ENCODE measurements at regions not wholly inside any gene's neighbourhood (a gene's known extent, or its start where the extent isn't known, plus 50 kb on each side); places are given as distances from the start of the nearest gene placed in this dataset.

DNA sequence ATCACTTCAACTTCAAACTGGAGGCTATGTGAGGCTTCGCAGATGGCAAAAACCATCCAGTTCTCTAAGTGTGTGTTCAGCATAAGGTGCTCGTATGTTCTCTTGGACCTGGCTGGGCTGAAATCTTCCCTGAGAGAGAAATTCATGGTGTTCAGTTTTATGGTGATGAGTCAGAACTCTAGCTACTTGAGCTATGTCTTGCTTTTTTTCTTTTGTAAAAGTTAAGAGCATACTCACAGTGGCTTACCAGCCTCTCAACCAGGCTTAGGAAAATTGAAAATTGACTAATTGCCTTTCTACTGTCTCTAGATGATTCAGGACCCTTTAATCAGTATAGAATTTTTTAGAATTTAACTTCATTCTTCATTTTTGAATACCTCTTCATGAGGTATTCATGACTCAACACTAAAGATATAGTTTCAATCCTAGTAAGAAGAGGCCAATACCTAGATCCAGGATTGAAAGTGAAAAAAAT lies 617.5 kb downstream of the TBL1XR1 start:
- Histone ChIP-seq H3K36me3 (ENCODE audit: insufficient read depth, low read length) (no peaks in the 10 kb centered on the region), H3K27me3 (ENCODE audit: insufficient read depth, low read length, poor library complexity) (no peaks in the 10 kb centered on the region), H3K79me2 (ENCODE audit: insufficient read depth, low read length) (no peaks in the 10 kb centered on the region), H3K27ac (ENCODE audit: low read length) (no peak overlapping the region), H3K9ac (ENCODE audit: low read depth, low read length) (no peak overlapping the region), H2AFZ (ENCODE audit: low read depth, low read length) (no peak overlapping the region), H3K4me3 (ENCODE audit: low read depth in 1 of 2, low read length in 2 of 2) (no peak overlapping the region), H3K4me1 (ENCODE audit: insufficient read depth, low read length) (no peaks in the 10 kb centered on the region), H3K4me2 (ENCODE audit: insufficient read depth, low read length) (no peak overlapping the region), H4K20me1 (ENCODE audit: insufficient read depth, low read length) (no peaks in the 10 kb centered on the region), H3K9me3 (ENCODE audit: insufficient read depth, low read length, severe bottlenecking) (no peaks in the 10 kb centered on the region)
- TF ChIP-seq, protein P1, sequence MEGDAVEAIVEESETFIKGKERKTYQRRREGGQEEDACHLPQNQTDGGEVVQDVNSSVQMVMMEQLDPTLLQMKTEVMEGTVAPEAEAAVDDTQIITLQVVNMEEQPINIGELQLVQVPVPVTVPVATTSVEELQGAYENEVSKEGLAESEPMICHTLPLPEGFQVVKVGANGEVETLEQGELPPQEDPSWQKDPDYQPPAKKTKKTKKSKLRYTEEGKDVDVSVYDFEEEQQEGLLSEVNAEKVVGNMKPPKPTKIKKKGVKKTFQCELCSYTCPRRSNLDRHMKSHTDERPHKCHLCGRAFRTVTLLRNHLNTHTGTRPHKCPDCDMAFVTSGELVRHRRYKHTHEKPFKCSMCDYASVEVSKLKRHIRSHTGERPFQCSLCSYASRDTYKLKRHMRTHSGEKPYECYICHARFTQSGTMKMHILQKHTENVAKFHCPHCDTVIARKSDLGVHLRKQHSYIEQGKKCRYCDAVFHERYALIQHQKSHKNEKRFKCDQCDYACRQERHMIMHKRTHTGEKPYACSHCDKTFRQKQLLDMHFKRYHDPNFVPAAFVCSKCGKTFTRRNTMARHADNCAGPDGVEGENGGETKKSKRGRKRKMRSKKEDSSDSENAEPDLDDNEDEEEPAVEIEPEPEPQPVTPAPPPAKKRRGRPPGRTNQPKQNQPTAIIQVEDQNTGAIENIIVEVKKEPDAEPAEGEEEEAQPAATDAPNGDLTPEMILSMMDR (IDR thresholded peaks at IDR 0.05; ENCODE audit: borderline replicate concordance, extremely low read depth, low read length, poor library complexity, severe bottlenecking), result no peak
- no peak for TF ChIP-seq EZH2 (IDR thresholded peaks at IDR 0.05; ENCODE audit: borderline replicate concordance, low read depth, low read length, severe bottlenecking)
- DNase-seq, result no peak
- ATAC-seq (ENCODE audit: insufficient read depth, low read depth), result no peak

DNA sequence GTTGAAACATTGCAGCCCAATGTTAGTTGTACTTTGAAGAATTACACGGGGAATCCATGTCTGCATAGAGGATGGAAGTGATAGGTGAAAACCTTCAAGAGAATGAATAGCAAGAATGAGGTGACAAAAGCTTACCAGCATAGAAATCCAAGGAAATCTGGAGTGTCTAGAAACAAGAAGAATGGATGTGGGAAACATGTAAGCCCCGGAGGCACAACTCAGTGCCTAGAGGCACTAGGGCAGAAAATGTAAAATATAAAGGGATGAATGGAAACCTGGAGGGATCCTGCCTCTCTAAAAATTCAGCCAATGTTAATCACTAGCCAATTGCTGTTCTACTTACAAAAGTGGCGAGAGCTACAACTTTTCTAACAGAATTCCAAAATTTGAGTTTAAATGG lies 619.0 kb downstream of the TBL1XR1 start:
- no peak overlapping the region for H3K4me3 ChIP-seq (ENCODE audit: low read depth in 1 of 2, low read length in 2 of 2)
- no peak overlapping the region for H3K9ac ChIP-seq (ENCODE audit: low read depth, low read length)
- H3K4me2 ChIP-seq (ENCODE audit: insufficient read depth, low read length), result no peak overlapping the region
- no peak overlapping the region for H2AFZ ChIP-seq (ENCODE audit: low read depth, low read length)
- H4K20me1 ChIP-seq (ENCODE audit: insufficient read depth, low read length), result no peaks in the 10 kb centered on the region
- ATAC-seq (ENCODE audit: insufficient read depth, low read depth), result no peak
- H3K4me1 ChIP-seq (ENCODE audit: insufficient read depth, low read length), result no peaks in the 10 kb centered on the region
- no peaks in the 10 kb centered on the region for H3K27me3 ChIP-seq (ENCODE audit: insufficient read depth, low read length, poor library complexity)
- DNase-seq, result no peak
- TF ChIP-seq, protein P1 (IDR thresholded peaks at IDR 0.05; ENCODE audit: borderline replicate concordance, extremely low read depth, low read length, poor library complexity, severe bottlenecking), result no peak
- no peak for TF ChIP-seq EZH2 (IDR thresholded peaks at IDR 0.05; ENCODE audit: borderline replicate concordance, low read depth, low read length, severe bottlenecking)
- no peaks in the 10 kb centered on the region for H3K36me3 ChIP-seq (ENCODE audit: insufficient read depth, low read length)
- no peak overlapping the region for H3K27ac ChIP-seq (ENCODE audit: low read length)
- H3K9me3 ChIP-seq (ENCODE audit: insufficient read depth, low read length, severe bottlenecking), result no peaks in the 10 kb centered on the region
- H3K79me2 ChIP-seq (ENCODE audit: insufficient read depth, low read length), result no peaks in the 10 kb centered on the region

DNA sequence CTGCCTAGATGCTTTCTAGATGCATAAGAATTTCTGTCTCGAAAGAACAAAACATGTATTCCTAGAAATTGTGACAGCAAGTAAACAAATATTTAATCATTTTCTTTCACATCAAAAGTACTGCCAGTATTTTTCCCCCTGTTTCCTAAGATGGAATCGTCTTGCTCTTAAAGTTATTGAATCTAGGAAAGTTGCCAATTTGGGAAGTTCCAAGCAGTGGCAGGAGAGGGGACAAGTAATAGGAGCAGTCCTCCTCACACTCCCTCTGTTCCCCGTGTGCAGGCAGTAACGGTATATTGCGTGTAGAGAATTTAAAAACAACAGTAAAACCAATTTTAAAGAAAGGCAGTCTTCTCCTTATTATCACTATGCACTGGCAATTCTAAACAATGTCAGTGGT lies 619.8 kb downstream of the TBL1XR1 start:
- no peaks in the 10 kb centered on the region for H3K36me3 ChIP-seq (ENCODE audit: insufficient read depth, low read length)
- H3K4me1 ChIP-seq (ENCODE audit: insufficient read depth, low read length), result no peaks in the 10 kb centered on the region
- H3K9me3 ChIP-seq (ENCODE audit: insufficient read depth, low read length, severe bottlenecking), result no peaks in the 10 kb centered on the region
- TF ChIP-seq, protein P1 (IDR thresholded peaks at IDR 0.05; ENCODE audit: borderline replicate concordance, extremely low read depth, low read length, poor library complexity, severe bottlenecking), result no peak
- TF ChIP-seq EZH2 (IDR thresholded peaks at IDR 0.05; ENCODE audit: borderline replicate concordance, low read depth, low read length, severe bottlenecking), result no peak
- H4K20me1 ChIP-seq (ENCODE audit: insufficient read depth, low read length), result no peaks in the 10 kb centered on the region
- H3K27ac ChIP-seq (ENCODE audit: low read length), result no peak overlapping the region
- ATAC-seq (ENCODE audit: insufficient read depth, low read depth) (no peak), DNase-seq (no peak)
- H3K9ac ChIP-seq (ENCODE audit: low read depth, low read length), result no peak overlapping the region
- H3K4me3 ChIP-seq (ENCODE audit: low read depth in 1 of 2, low read length in 2 of 2), result no peak overlapping the region
- H3K4me2 ChIP-seq (ENCODE audit: insufficient read depth, low read length), result no peak overlapping the region
- no peaks in the 10 kb centered on the region for H3K27me3 ChIP-seq (ENCODE audit: insufficient read depth, low read length, poor library complexity)
- no peaks in the 10 kb centered on the region for H3K79me2 ChIP-seq (ENCODE audit: insufficient read depth, low read length)
- no peak overlapping the region for H2AFZ ChIP-seq (ENCODE audit: low read depth, low read length)

DNA sequence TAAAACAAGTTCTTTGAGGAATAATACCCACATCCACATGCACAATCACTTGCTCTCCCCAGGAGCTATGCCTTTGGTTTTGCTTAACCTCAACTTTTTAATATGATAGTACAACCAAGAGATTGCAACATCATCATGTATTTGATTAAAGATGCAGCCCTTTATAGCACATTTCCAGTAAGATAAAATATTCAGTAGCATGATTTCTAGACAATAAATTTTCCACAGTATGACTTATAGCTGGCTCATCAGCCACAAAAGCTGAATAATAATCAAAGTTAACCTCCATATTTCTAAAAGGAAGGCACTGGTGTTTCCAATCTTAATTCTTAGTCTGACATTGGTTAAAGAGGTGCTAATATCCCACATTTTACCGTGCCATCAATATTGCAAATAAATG lies 622.5 kb downstream of the TBL1XR1 start:
- Histone ChIP-seq H3K4me1 (ENCODE audit: insufficient read depth, low read length) (no peaks in the 10 kb centered on the region), H3K9ac (ENCODE audit: low read depth, low read length) (no peak overlapping the region), H2AFZ (ENCODE audit: low read depth, low read length) (no peak overlapping the region), H4K20me1 (ENCODE audit: insufficient read depth, low read length) (no peaks in the 10 kb centered on the region), H3K9me3 (ENCODE audit: insufficient read depth, low read length, severe bottlenecking) (no peaks in the 10 kb centered on the region), H3K36me3 (ENCODE audit: insufficient read depth, low read length) (no peaks in the 10 kb centered on the region), H3K27me3 (ENCODE audit: insufficient read depth, low read length, poor library complexity) (no peaks in the 10 kb centered on the region), H3K4me3 (ENCODE audit: low read depth in 1 of 2, low read length in 2 of 2) (no peak overlapping the region), H3K4me2 (ENCODE audit: insufficient read depth, low read length) (no peak overlapping the region), H3K79me2 (ENCODE audit: insufficient read depth, low read length) (no peaks in the 10 kb centered on the region), H3K27ac (ENCODE audit: low read length) (no peak overlapping the region)
- TF ChIP-seq EZH2 (IDR thresholded peaks at IDR 0.05; ENCODE audit: borderline replicate concordance, low read depth, low read length, severe bottlenecking), result no peak
- TF ChIP-seq, protein P1 (IDR thresholded peaks at IDR 0.05; ENCODE audit: borderline replicate concordance, extremely low read depth, low read length, poor library complexity, severe bottlenecking), result no peak
- DNase-seq, result no peak
- ATAC-seq (ENCODE audit: insufficient read depth, low read depth), result no peak
